HG03135 (cell line): ENCODE measurements at regions not wholly inside any gene's neighbourhood (a gene's known extent, or its start where the extent isn't known, plus 50 kb on each side); places are given as distances from the start of the nearest gene placed in this dataset.

Experiments used
- ATAC-seq: cut with Tn5 transposase; IDR thresholded peaks from one replicate; pipeline ENCODE4 v1.9.1; 2021; ENCODE audit warnings: mild to moderate bottlenecking, moderate library complexity; ENCODE audit not compliant: unreplicated experiment

DNA sequence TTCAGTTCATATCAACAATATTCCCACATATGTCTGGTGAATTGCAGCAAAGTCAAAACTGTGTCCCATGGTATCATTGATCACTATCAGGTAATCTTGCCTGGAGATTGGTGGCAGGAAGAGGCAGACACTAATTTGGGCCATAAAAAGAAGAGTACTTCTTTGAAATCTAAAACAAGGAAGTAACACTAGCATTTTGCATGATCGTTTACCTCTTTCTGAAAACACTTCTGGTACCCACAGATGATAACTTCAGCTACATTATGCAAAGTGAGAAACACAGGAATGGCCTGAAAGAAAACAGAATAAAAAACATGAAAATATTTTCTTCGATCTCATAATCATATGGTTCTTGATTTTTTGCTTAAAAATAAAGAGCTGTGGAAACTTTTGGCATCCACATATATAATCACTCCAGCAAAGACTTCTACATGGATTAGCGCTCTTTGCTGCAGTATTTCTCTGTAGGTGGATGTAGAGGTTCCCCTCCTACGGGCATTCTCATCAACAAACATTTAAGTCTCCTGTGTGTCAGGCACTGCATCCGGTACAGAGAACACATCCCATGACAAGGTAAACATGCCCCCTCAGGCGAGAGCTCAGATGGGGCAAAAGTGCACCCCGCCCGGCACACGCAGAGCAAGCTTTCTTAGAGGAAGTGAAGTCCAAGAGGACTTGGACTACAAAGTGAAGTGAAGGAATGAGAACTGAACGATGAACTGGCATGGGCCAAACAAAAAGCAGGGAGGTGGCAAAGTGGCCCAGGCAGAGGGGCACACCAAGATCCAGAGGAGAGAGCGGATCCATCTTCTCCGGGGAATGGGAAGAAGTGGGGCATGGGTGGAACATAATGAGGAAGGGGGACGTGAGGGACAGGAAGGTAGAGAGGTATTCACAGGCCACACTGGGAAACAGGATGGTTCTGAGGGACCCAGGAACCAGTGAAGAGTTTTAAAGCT, 68.0 kb upstream of the RIOK3 start:
- no peak for ATAC-seq

DNA sequence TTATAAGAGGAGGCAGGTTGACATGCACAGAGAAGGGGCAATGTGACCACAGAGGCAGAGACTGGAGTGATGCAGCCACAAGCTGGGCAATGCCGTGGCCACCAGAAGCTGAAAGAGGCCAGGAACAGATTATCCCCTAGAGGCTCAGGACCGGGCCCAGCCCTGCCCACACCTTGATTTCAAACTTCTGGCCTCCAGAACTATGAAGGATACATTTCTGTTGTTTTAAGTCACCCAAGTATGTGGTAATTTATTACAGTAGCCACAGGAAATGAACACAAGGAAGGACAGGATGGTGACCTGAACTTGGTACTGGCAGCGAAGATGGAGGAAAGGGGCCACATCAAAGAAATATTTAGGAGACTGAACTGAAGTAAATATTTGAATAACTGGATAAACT, 66.8 kb upstream of the RIOK3 start:
- ATAC-seq, result no peak

DNA sequence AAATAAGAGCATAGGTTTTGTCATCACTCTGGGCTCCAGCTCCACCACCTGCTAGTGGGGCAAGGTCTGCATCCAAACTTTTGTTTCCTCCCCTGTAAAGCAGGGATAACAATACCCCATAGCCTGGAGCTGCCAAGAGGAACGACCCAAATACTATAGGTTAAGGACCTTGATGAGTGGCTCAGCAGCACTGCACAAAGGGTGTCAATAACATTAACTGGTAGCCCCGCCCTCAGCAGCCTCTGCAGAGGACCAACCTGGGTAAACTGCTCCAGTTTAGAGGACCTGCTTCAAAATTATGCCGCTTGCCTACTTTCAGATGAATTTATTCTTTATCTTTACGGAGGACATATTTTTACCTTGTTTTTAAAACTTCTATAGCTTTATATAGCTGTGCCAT, 65.8 kb upstream of the RIOK3 start:
- no peak for ATAC-seq

DNA sequence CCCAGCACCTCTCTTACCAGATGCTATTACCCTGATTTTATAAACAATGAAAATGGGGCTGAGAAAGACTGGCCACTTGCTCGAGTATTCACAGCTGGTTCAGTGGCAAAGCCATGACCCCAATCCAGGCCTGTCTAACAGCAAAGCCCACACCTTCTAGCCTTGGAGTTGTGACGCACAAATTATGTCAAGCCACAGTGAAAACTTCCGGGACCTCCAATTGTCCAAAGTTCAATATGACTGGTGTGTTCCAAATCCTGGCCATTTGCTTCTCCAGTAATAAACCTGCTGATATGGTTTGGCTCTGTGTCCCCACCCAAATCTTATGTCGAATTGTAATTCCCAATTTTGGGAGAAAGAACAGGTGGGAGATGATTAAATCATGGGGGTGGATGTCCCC, 64.7 kb upstream of the RIOK3 start:
- ATAC-seq, result no peak

DNA sequence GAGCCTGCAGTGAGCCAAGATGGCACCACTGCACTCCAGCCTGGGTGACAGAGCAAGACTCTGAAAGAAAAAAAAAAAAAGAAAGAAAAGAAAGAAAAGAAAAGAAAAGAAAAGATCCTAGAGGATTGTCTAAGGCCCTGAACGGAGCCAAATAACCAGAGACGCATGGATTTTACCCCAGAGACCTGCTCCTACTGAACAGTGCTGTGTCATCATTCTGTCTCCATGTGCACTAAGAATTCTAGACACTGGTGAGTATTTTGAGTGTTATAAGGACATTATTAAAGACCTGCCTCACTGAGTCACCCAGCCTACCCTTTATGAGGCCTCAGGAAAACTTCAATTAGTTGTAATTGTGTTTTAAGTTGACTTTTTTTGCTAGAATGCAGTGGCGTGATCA, 61.9 kb upstream of the RIOK3 start:
- ATAC-seq, result no peak

DNA sequence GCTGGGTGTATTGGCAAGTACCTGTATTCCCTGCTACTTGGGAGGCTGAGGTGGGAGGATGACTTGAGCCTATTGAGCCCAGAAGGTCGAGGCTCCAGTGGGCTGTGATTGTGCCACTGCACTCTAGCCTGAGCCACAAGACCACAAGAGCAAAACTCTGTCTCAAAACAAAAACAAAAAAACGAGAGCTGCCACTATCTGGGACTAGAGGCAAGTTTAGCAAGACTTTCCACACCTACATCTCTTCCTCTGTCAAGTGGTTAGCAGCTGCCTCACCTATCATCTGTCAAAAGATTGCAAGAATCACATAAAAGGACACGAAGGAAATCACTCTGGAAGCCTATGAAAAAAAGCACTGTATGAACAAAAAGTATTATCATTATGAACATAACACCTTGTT, 55.2 kb upstream of the RIOK3 start:
- ATAC-seq, result no peak

DNA sequence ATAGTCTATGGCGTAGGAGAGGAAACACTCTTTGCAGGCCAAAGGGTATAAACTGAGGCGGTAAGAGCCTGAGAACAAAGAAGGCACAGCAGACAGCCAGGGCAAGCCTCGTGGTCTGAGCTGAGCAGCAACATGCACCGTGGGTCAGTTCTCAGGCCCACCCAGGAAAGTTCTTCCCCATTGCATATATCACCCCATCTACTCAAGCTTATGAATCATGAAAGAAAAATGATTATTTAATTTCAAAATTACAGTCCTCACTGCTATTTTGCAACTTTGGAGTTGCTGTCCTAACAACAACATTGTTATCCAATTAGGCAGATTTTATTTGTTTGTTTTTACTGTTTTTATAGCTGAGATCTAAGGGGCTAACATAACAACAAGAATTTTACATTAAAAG, 54.7 kb upstream of the RIOK3 start:
- no peak for ATAC-seq

DNA sequence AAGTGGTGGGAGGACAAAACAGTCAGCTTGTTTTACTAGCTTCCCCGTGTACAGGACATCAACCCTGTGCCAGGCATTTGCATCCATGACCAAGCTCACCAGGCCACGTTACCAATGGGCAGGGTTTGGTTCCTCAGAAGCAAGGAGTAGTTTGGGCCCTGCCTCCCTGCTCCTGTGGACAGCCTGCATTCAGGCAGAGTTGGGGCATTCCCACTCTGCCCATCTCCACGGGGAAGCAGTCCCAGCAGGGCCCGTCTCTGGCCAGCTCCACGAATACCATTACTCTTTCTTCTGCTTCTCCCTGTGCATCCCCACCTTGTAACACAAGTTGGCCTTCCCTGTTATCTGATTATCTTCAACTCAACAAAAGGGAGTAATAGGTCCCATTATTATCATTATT, 54.0 kb upstream of the RIOK3 start:
- no peak for ATAC-seq

DNA sequence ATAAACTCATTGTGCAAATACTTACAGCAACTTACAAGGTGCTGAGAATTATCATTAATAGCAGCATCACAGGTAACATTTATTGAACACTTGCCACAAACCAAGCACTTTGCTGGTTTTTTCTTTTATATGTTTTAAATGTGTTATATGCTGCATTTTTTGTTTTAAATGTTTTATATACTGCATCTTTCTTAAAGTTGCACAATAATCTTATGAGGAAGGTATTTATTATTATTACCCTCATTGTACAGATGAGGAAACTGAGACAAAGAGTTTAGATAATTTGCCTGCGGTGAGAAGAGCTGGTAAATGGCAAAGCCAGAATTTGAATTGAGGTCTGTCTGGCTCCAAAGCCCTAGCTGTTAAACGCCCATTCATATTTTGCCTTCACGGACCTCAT, 52.2 kb upstream of the RIOK3 start:
- ATAC-seq, result no peak

DNA sequence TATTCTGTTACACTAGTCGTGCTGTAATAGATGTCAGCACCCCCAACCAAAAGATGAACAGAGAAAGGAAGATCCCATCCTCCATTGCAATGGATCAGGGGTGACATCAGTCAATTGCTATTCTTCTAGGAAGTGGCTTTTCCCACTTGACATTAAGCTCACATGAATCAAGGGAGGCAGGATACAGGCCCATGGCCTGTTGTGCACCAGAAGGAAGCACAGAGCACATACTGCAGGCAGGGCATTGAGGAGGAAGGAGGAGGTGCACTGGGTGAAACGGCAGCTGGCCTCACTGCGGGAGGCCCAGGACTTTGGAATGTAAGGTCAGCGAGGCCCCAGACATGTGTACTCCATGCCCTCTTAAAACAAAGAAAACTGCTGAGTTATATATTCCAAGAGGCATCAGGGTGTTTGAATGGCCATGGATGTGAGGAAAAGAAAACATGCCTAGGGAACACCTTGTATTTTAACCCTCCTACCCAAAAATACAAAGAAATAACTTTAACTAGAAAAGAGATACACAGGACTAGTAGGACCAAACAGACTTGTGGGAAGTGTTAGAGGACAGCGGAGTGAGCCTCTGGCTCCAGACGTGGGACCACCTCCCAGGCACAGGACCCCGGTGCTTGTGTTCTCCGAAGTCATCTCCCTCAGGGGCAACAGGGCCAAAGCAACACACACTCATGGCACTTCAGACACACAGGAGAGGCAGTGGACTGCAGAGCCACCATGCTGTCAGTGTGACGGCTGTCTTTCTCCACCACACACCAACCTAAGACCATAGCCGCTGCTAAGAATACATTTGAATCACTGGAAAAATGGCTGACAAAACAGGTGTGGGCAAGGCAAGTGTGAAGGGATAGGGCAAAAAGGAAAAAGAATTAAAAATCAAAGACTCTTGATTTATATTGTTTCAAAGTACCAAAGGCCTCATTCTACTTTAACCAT, 51.4 kb upstream of the RIOK3 start:
- no peak for ATAC-seq
